ENCODE measurements at regions not wholly inside any gene's neighbourhood (a gene's known extent, or its start where the extent isn't known, plus 50 kb on each side); places are given as distances from the start of the nearest gene placed in this dataset.
"Not testable (repeated sequence)": the region's sequence is repeated elsewhere in the genome, so short reads cannot be mapped to it uniquely, and the experiment has no call there.

GRCh38 chr11:127806501-127806900, 780.9 kb downstream of the ETS1 start:
- no peak overlapping the region for H3K4me3 ChIP-seq
- no peak overlapping the region for H3K27ac ChIP-seq
- no peak for TF ChIP-seq Cebpa-rat (IDR thresholded peaks at IDR 0.05)
- H3K9me3 ChIP-seq (replicated peaks in 1 of 11), result no peaks in the 10 kb centered on the region
- no peaks in the 10 kb centered on the region for H4K20me1 ChIP-seq
- H3K36me3 ChIP-seq, result no peaks in the 10 kb centered on the region
- no peak overlapping the region for H3K4me2 ChIP-seq
- H3K9ac ChIP-seq, result no peak overlapping the region
- peaks cover 0 to 8% (median 0%) of the 10 kb centered on the region in 10 experiments; a peak in 4 of 20 replicates for H3K4me1 ChIP-seq
- H3K27me3 ChIP-seq, result no peaks in the 10 kb centered on the region

DNA sequence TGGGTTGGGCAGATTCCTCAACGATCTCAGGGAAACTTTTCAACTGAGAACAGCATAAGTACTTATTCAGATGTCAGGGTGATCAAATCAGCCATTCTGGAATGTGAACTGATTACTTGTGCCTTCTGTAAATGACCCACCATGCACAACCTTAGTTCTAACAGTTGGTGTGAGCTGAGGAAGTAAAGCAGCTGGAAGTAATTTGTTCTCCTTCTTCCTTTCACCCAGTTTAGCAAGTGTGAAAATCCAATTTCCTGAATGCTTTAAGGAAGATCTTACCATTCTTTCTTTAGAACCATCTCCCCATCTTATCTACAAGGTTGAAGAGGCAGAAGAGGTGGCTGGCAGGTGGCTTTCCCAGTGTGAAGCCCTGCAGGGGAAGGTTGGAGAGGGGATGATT, 781.6 kb downstream of the ETS1 start:
- Histone ChIP-seq H3K9me3 (replicated peaks in 1 of 11) (no peaks in the 10 kb centered on the region), H4K20me1 (no peaks in the 10 kb centered on the region), H3K4me3 (no peak overlapping the region), H3K9ac (no peak overlapping the region), H3K36me3 (no peaks in the 10 kb centered on the region), H3K4me2 (no peak overlapping the region), H3K27me3 (no peaks in the 10 kb centered on the region), H3K27ac (no peak overlapping the region), H3K4me1 (peaks cover 0 to 8% (median 0%) of the 10 kb centered on the region in 10 experiments; a peak in 4 of 20 replicates)
- no peak for TF ChIP-seq Cebpa-rat (IDR thresholded peaks at IDR 0.05)

- H3K9ac ChIP-seq, result no peak overlapping the region
- H3K4me2 ChIP-seq, result peak overlapping the region in 1 of 11 experiments; percentile 11; a peak in 2 of 22 replicates
- H3K36me3 ChIP-seq, result no peaks in the 10 kb centered on the region
- TF ChIP-seq Cebpa-rat (IDR thresholded peaks at IDR 0.05), result no peak
- H3K4me1 ChIP-seq, result peaks cover 0 to 8% (median 0%) of the 10 kb centered on the region in 10 experiments; a peak in 4 of 20 replicates
- no peak overlapping the region for H3K4me3 ChIP-seq
- H4K20me1 ChIP-seq, result no peaks in the 10 kb centered on the region
- H3K27ac ChIP-seq, result no peak overlapping the region
- no peaks in the 10 kb centered on the region for H3K9me3 ChIP-seq (replicated peaks in 1 of 11)
- no peaks in the 10 kb centered on the region for H3K27me3 ChIP-seq
These were observed 782.5 kb downstream of the ETS1 start for GRCh38 chr11:127804747-127805400.

- H4K20me1 ChIP-seq, result no peaks in the 10 kb centered on the region
- H3K36me3 ChIP-seq, result no peaks in the 10 kb centered on the region
- H3K27me3 ChIP-seq, result no peaks in the 10 kb centered on the region
- no peak for TF ChIP-seq Cebpa-rat (IDR thresholded peaks at IDR 0.05)
- peaks cover 0 to 8% (median 0%) of the 10 kb centered on the region in 10 experiments; a peak in 4 of 20 replicates for H3K4me1 ChIP-seq
- no peak overlapping the region for H3K4me2 ChIP-seq
- no peak overlapping the region for H3K9ac ChIP-seq
- no peaks in the 10 kb centered on the region for H3K9me3 ChIP-seq (replicated peaks in 1 of 11)
- H3K27ac ChIP-seq, result no peak overlapping the region
- H3K4me3 ChIP-seq, result no peak overlapping the region
These were observed 783.6 kb downstream of the ETS1 start for GRCh38 chr11:127803755-127804154.

GRCh38 chr11:127800989-127801688, 786.2 kb downstream of the ETS1 start:
- H3K9me3 ChIP-seq (replicated peaks in 1 of 11), result peaks cover 0 to 9% (median 6%) of the 10 kb centered on the region in 11 experiments; a peak in 8 of 22 replicates
- no peak overlapping the region for H3K4me2 ChIP-seq
- H3K9ac ChIP-seq, result no peak overlapping the region
- H3K4me3 ChIP-seq, result no peak overlapping the region
- TF ChIP-seq Cebpa-rat (IDR thresholded peaks at IDR 0.05), result no peak
- H3K4me1 ChIP-seq, result peaks cover 0 to 8% (median 0%) of the 10 kb centered on the region in 10 experiments; a peak in 4 of 20 replicates
- no peak overlapping the region for H3K27ac ChIP-seq
- H3K36me3 ChIP-seq, result no peaks in the 10 kb centered on the region
- no peaks in the 10 kb centered on the region for H4K20me1 ChIP-seq
- H3K27me3 ChIP-seq, result no peaks in the 10 kb centered on the region

DNA sequence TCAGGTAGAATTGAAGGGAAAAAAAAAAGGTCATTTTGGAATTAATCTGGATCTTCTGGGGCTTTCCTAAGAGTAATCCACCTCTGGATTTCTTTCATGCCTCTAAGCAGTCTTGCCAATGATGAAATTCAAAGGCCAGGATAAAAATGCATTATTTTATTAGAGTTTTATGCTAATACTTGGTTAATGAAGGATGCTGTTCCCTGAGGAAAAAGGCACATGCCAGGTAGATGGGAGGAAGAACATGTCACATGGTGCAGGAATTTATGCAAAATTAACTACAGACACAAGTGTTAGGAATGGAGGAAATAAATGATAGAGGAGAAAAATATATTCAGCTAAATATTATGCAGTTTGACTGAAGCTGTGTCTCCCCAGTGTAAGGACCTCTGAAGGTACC, 792.0 kb downstream of the ETS1 start:
- Histone ChIP-seq H3K9ac (no peak overlapping the region), H3K27me3 (no peaks in the 10 kb centered on the region)

GRCh38 chr11:127791844-127792243, 791.3 kb upstream of the KIRREL3 start:
- Histone ChIP-seq H3K4me1 (peaks cover 0 to 13% (median 0%) of the 10 kb centered on the region in 10 experiments; a peak in 4 of 20 replicates), H3K27me3 (no peaks in the 10 kb centered on the region), H3K4me2 (no peak overlapping the region), H3K9ac (no peak overlapping the region), H3K27ac (no peak overlapping the region), H3K9me3 (replicated peaks in 1 of 11) (no peaks in the 10 kb centered on the region), H3K36me3 (no peaks in the 10 kb centered on the region), H3K4me3 (no peak overlapping the region), H4K20me1 (no peaks in the 10 kb centered on the region)
- no peak for TF ChIP-seq Cebpa-rat (IDR thresholded peaks at IDR 0.05)

More for the DNA sequence above, 792.0 kb downstream of the ETS1 start:
- no peak for TF ChIP-seq Cebpa-rat (IDR thresholded peaks at IDR 0.05)
- no peak overlapping the region for H3K27ac ChIP-seq
- no peaks in the 10 kb centered on the region for H3K4me1 ChIP-seq
- no peak overlapping the region for H3K4me3 ChIP-seq
- H4K20me1 ChIP-seq, result no peaks in the 10 kb centered on the region
- H3K36me3 ChIP-seq, result no peaks in the 10 kb centered on the region
- peaks cover 0 to 9% (median 6%) of the 10 kb centered on the region in 11 experiments; a peak in 8 of 22 replicates for H3K9me3 ChIP-seq (replicated peaks in 1 of 11)
- no peak overlapping the region for H3K4me2 ChIP-seq

GRCh38 chr11:127790592-127790991, 790.0 kb upstream of the KIRREL3 start:
- no peaks in the 10 kb centered on the region for H4K20me1 ChIP-seq

GRCh38 chr11:127789927-127790326, 789.4 kb upstream of the KIRREL3 start:
- peaks cover 0 to 22% (median 0%) of the 10 kb centered on the region in 10 experiments; a peak in 4 of 20 replicates for H3K4me1 ChIP-seq
- H3K36me3 ChIP-seq, result no peaks in the 10 kb centered on the region
- H3K4me2 ChIP-seq, result no peak overlapping the region
- no peak overlapping the region for H3K4me3 ChIP-seq
- H3K9me3 ChIP-seq (replicated peaks in 1 of 11), result no peaks in the 10 kb centered on the region
- H3K27ac ChIP-seq, result no peak overlapping the region
- H3K27me3 ChIP-seq, result no peaks in the 10 kb centered on the region
- H3K9ac ChIP-seq, result no peak overlapping the region
- no peaks in the 10 kb centered on the region for H4K20me1 ChIP-seq
- TF ChIP-seq Cebpa-rat (IDR thresholded peaks at IDR 0.05), result no peak

More at GRCh38 chr11:127790592-127790991, 790.0 kb upstream of the KIRREL3 start:
- no peak overlapping the region for H3K4me3 ChIP-seq
- H3K4me1 ChIP-seq, result peaks cover 0 to 22% (median 0%) of the 10 kb centered on the region in 10 experiments; a peak in 4 of 20 replicates
- H3K27me3 ChIP-seq, result no peaks in the 10 kb centered on the region
- no peaks in the 10 kb centered on the region for H3K36me3 ChIP-seq
- H3K9ac ChIP-seq, result no peak overlapping the region
- H3K27ac ChIP-seq, result no peak overlapping the region
- H3K9me3 ChIP-seq (replicated peaks in 1 of 11), result no peaks in the 10 kb centered on the region
- H3K4me2 ChIP-seq, result no peak overlapping the region
- no peak for TF ChIP-seq Cebpa-rat (IDR thresholded peaks at IDR 0.05)

DNA sequence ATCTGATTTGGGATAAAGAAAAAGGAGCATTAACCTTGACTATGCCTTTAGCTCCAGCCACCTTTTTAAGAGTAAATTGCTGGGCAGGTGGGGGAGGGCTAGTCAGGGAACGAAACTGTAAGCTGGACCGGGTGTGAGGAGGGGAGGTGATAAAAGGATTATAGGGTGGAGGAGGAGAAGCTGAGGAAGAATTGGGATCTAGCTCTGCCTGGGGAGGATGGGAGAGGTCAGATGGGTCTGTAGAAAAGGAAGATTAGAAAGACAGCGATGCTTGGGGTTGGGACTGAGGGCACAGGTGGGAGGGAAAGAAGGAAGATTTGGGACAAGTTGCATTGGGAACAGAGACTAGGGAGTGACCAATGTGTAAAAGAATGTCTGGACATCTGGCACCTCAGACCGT, 772.4 kb upstream of the KIRREL3 start:
- H3K36me3 ChIP-seq; H3K4me3 ChIP-seq; H3K4me2 ChIP-seq; H3K27ac ChIP-seq; H3K27me3 ChIP-seq; H3K9ac ChIP-seq; H3K4me1 ChIP-seq; H3K9me3 ChIP-seq (replicated peaks in 1 of 11); H4K20me1 ChIP-seq: not testable (repeated sequence)

DNA sequence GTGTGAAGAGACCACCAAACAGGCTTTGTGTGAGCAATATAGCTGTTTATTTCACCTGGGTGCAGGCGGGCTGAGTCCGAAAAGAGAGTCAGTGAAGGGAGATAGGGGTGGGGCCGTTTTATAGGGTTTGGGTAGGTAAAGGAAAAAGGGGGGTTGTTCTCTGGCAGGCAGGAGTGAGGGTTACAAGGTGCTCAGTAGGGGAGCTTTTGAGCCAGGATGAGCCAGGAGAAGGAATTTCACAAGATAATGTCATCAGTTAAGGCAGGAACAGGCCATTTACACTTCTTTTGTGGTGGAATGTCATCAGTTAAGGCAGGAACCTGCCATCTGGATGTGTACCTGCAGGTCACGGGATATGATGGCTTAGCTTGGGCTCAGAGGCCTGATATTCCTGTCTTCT, 768.4 kb upstream of the KIRREL3 start:
- not testable (repeated sequence) for H3K4me2 ChIP-seq; H3K4me1 ChIP-seq; H3K9me3 ChIP-seq (replicated peaks in 1 of 11); H3K4me3 ChIP-seq; H3K36me3 ChIP-seq; H4K20me1 ChIP-seq; H3K27me3 ChIP-seq; H3K9ac ChIP-seq; H3K27ac ChIP-seq
